CD14-positive monocyte (primary cell): ENCODE measurements at regions not wholly inside any gene's neighbourhood (a gene's known extent, or its start where the extent isn't known, plus 50 kb on each side); places are given as distances from the start of the nearest gene placed in this dataset.

Experiments
- DNase-seq, 3 donors: peaks; one replicate each; pipeline ENCODE4 v3.0.0-alpha.2; 2011 to 2022
- H2AFZ ChIP-seq: 2 replicates; pipeline ENCODE4 v1.6.0; 2012; ENCODE audit warnings: mild to moderate bottlenecking, low read depth, low read length, inconsistent platforms; ENCODE audit not compliant: insufficient read depth, poor library complexity, severe bottlenecking
- H3K27ac ChIP-seq, 2 donors: 1 replicate in 1 of 2; 2 replicates in 1 of 2; pipeline ENCODE4 v1.5.1; 2012 to 2013; ENCODE audit warnings: low read length in 2 of 2, control low read depth in 1 of 2, inconsistent platforms in 1 of 2, low read depth in 1 of 2, mild to moderate bottlenecking in 1 of 2
- H3K27me3 ChIP-seq, 2 donors: one replicate each; pipeline versions ENCODE4 v1.6.0 to v1.6.1; 2011 to 2013; ENCODE audit warnings: low read length in 2 of 2; ENCODE audit not compliant: control insufficient read depth in 2 of 2, insufficient read depth in 2 of 2
- H3K36me3 ChIP-seq, 2 donors: replicated peaks in 1 of 2; 1 replicate in 1 of 2; 2 replicates in 1 of 2; pipeline versions ENCODE4 v1.5.1 to v1.6.1; 2012 to 2013; ENCODE audit warnings: low read length in 2 of 2, control low read depth in 1 of 2, inconsistent platforms in 1 of 2, mild to moderate bottlenecking in 1 of 2; ENCODE audit not compliant: insufficient read depth in 2 of 2, control insufficient read depth in 1 of 2
- H3K4me1 ChIP-seq, 2 donors: 1 replicate in 1 of 2; 2 replicates in 1 of 2; pipeline versions ENCODE4 v1.5.1 to v1.6.1; 2012 to 2013; ENCODE audit warnings: low read length in 2 of 2, control low read depth in 1 of 2, inconsistent platforms in 1 of 2, mild to moderate bottlenecking in 1 of 2, moderate library complexity in 1 of 2; ENCODE audit not compliant: insufficient read depth in 2 of 2, control insufficient read depth in 1 of 2
- H3K4me2 ChIP-seq: replicated peaks from 2 replicates; pipeline ENCODE3; 2012; ENCODE audit warnings: low read length, moderate library complexity, mild to moderate bottlenecking; ENCODE audit not compliant: poor library complexity, severe bottlenecking; ENCODE audit errors: extremely low read depth
- H3K4me3 ChIP-seq, 3 experiments: fragments of 200-600 bp in 1 of 3; sonication (generic) in 1 of 3; replicated peaks in 1 of 3; 1 replicate in 2 of 3; 2 replicates in 1 of 3; pipeline ENCODE4 v1.5.1; 2011 to 2013; ENCODE audit warnings: low read length in 3 of 3, mild to moderate bottlenecking in 3 of 3, control low read depth in 2 of 3, low read depth in 2 of 3, inconsistent platforms in 1 of 3, moderate library complexity in 1 of 3
- H3K79me2 ChIP-seq: 2 replicates; pipeline ENCODE4 v1.6.0; 2012; ENCODE audit warnings: mild to moderate bottlenecking, control low read depth, inconsistent platforms, low read length, moderate library complexity; ENCODE audit not compliant: insufficient read depth
- H3K9ac ChIP-seq: 2 replicates; pipeline ENCODE4 v1.6.0; 2017; ENCODE audit warnings: low read length, mild to moderate bottlenecking; ENCODE audit not compliant: insufficient read depth, poor library complexity, severe bottlenecking
- H3K9me3 ChIP-seq, 2 donors: replicated peaks in 1 of 2; 1 replicate in 1 of 2; 2 replicates in 1 of 2; pipeline versions ENCODE4 v1.5.1 to v1.6.1; 2012 to 2013; ENCODE audit warnings: low read length in 2 of 2, control low read depth in 1 of 2; ENCODE audit not compliant: control insufficient read depth in 1 of 2, insufficient read depth in 1 of 2
- H4K20me1 ChIP-seq: 2 replicates; pipeline ENCODE4 v1.6.0; 2012; ENCODE audit warnings: mild to moderate bottlenecking, low read length, control low read depth, moderate library complexity; ENCODE audit not compliant: insufficient read depth
- H3K27ac Mint-ChIP-seq, 7 donors: one replicate each; pipeline ENCODE4 v1.8.0; 2020; ENCODE audit warnings: mild to moderate bottlenecking in 7 of 7, mixed read lengths in 7 of 7, moderate library complexity in 6 of 7, inconsistent platforms in 2 of 7
- H3K27me3 Mint-ChIP-seq, 3 donors: one replicate each; pipeline ENCODE4 v1.8.0; 2021 to 2022; ENCODE audit warnings: low read depth in 3 of 3, mild to moderate bottlenecking in 3 of 3, mixed read lengths in 3 of 3, moderate library complexity in 3 of 3, inconsistent platforms in 1 of 3
- H3K36me3 Mint-ChIP-seq, 2 donors: one replicate each; pipeline ENCODE4 v1.8.0; 2020; ENCODE audit warnings: mixed read lengths in 2 of 2, inconsistent platforms in 1 of 2, mild to moderate bottlenecking in 1 of 2
- H3K4me1 Mint-ChIP-seq: one replicate; pipeline ENCODE4 v1.8.0; 2020; ENCODE audit warnings: mild to moderate bottlenecking, mixed read lengths
- H3K4me3 Mint-ChIP-seq, 2 donors: one replicate each; pipeline ENCODE4 v1.8.0; 2020; ENCODE audit warnings: mild to moderate bottlenecking in 2 of 2, mixed read lengths in 2 of 2, moderate library complexity in 1 of 2
- H3K9me3 Mint-ChIP-seq, 7 donors: one replicate each; pipeline ENCODE4 v1.8.0; 2020 to 2022; ENCODE audit warnings: mixed read lengths in 7 of 7, mild to moderate bottlenecking in 6 of 7, moderate library complexity in 6 of 7, inconsistent platforms in 2 of 7
- WGBS: methylation state at CpG from one replicate; pipeline ENCODE4 v1.1.5; 2013; ENCODE audit warnings: missing lambda C conversion rate; ENCODE audit not compliant: insufficient coverage; 5-methylcytosine and 5-hydroxymethylcytosine counted together
- intact Hi-C, 2 donors: fragments of 100-400 bp; cut with micrococcal nuclease; formaldehyde crosslinking; loops; one replicate each; pipeline versions ENCODE4 v1.15.0 to v1.15.1; 2023
- TF ChIP-seq, protein P1 (sequence below): fragments of 200-600 bp; IDR thresholded peaks from one replicate; pipeline ENCODE4 v1.8.0; 2022; ENCODE audit warnings: antibody characterized with exemption, mild to moderate bottlenecking

GRCh38 chr10:106242301-106242700, 922.2 kb downstream of the SORCS1 start:
- Histone ChIP-seq H3K4me1 (no peaks in the 10 kb centered on the region), H3K79me2 (no peaks in the 10 kb centered on the region), H4K20me1 (no peaks in the 10 kb centered on the region), H3K9me3 (no peaks in the 10 kb centered on the region), H3K27me3 (no peaks in the 10 kb centered on the region), H3K36me3 (no peaks in the 10 kb centered on the region), H3K4me2 (no peak overlapping the region), H2AFZ (no peak overlapping the region), H3K27ac (no peak overlapping the region), H3K9ac (no peak overlapping the region), H3K4me3 (no peak overlapping the region)
- Mint-ChIP-seq H3K36me3 (no peaks in the 10 kb centered on the region), H3K4me3 (no peak overlapping the region), H3K9me3 (peaks cover 0 to 3% (median 0%) of the 10 kb centered on the region in 7 donors), H3K27ac (no peak overlapping the region), H3K4me1 (no peaks in the 10 kb centered on the region), H3K27me3 (peaks cover 0 to 3% (median 2%) of the 10 kb centered on the region in 3 donors)
- DNase-seq, result no peak
- intact Hi-C loops, result no loop called here
- TF ChIP-seq, protein P1, sequence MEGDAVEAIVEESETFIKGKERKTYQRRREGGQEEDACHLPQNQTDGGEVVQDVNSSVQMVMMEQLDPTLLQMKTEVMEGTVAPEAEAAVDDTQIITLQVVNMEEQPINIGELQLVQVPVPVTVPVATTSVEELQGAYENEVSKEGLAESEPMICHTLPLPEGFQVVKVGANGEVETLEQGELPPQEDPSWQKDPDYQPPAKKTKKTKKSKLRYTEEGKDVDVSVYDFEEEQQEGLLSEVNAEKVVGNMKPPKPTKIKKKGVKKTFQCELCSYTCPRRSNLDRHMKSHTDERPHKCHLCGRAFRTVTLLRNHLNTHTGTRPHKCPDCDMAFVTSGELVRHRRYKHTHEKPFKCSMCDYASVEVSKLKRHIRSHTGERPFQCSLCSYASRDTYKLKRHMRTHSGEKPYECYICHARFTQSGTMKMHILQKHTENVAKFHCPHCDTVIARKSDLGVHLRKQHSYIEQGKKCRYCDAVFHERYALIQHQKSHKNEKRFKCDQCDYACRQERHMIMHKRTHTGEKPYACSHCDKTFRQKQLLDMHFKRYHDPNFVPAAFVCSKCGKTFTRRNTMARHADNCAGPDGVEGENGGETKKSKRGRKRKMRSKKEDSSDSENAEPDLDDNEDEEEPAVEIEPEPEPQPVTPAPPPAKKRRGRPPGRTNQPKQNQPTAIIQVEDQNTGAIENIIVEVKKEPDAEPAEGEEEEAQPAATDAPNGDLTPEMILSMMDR, result no peak
- WGBS, result 78% methylated on average over 4 of the region's 7 CpGs

DNA sequence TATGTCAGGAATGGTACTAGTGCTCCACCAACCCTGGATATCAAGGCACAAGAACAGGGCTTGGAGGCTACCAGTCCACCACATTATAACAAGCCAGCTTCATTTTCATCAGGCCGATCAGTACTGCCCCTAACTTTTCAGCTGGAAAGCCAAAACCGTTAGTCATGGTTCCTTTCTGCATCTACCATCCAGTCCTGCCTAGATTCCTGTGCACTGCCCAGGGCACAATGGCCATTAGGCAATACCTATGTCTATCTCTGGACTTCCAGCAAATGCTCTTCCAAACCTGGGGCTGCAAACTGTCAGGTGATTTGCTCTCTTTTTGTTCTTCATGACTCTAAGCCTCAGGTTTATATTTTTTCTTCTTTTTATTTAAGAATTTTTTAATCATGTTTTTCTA, 937.7 kb downstream of the SORCS1 start:
- H3K9ac ChIP-seq, result no peak overlapping the region
- 80% methylated on average over 2 of the region's 2 CpGs for WGBS
- no peak overlapping the region for H3K27ac ChIP-seq
- DNase-seq, result no peak
- H3K4me3 ChIP-seq, result no peak overlapping the region
- no peak overlapping the region for H3K4me2 ChIP-seq
- H3K4me1 Mint-ChIP-seq, result no peaks in the 10 kb centered on the region
- H3K27me3 Mint-ChIP-seq, result no peaks in the 10 kb centered on the region
- peak overlapping the region in 1 of 7 donors; percentile 68 for H3K27ac Mint-ChIP-seq
- TF ChIP-seq, protein P1, result no peak
- no peaks in the 10 kb centered on the region for H3K79me2 ChIP-seq
- no peaks in the 10 kb centered on the region for H3K4me1 ChIP-seq
- no peaks in the 10 kb centered on the region for H4K20me1 ChIP-seq
- peaks cover 0 to 3% (median 0%) of the 10 kb centered on the region in 7 donors for H3K9me3 Mint-ChIP-seq
- no peaks in the 10 kb centered on the region for H3K9me3 ChIP-seq
- H2AFZ ChIP-seq, result no peak overlapping the region
- no peak overlapping the region for H3K4me3 Mint-ChIP-seq
- H3K36me3 Mint-ChIP-seq, result no peaks in the 10 kb centered on the region
- no peaks in the 10 kb centered on the region for H3K27me3 ChIP-seq
- no peaks in the 10 kb centered on the region for H3K36me3 ChIP-seq
- intact Hi-C loops, result no loop called here
